ENCODE measurements at regions not wholly inside any gene's neighbourhood (a gene's known extent, or its start where the extent isn't known, plus 50 kb on each side); places are given as distances from the start of the nearest gene placed in this dataset.

DNA sequence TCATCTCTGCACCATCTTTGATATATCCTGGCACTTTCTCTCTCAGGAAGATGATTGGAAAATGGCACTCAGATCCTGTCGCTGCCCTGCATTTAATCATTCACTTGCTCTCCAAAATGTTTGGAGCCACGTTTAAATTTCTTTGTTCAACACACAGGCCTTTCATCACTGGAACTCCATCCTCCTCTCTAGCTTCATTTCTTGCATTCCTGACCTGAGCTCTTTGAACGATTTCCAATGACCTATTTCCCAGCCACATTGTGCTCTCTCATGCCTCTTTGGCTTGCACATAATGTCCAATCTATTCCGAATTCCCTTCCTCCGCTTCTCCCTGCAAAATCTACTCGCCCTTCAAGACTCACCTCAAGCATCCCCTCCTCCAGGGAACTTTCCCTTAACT lies 287.4 kb upstream of the NBEA start:
- TF ChIP-seq, protein P1, sequence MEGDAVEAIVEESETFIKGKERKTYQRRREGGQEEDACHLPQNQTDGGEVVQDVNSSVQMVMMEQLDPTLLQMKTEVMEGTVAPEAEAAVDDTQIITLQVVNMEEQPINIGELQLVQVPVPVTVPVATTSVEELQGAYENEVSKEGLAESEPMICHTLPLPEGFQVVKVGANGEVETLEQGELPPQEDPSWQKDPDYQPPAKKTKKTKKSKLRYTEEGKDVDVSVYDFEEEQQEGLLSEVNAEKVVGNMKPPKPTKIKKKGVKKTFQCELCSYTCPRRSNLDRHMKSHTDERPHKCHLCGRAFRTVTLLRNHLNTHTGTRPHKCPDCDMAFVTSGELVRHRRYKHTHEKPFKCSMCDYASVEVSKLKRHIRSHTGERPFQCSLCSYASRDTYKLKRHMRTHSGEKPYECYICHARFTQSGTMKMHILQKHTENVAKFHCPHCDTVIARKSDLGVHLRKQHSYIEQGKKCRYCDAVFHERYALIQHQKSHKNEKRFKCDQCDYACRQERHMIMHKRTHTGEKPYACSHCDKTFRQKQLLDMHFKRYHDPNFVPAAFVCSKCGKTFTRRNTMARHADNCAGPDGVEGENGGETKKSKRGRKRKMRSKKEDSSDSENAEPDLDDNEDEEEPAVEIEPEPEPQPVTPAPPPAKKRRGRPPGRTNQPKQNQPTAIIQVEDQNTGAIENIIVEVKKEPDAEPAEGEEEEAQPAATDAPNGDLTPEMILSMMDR (conservative IDR thresholded peaks at IDR 0.05): no peak
- no peak for TF ChIP-seq EZH2 (IDR thresholded peaks at IDR 0.05; ENCODE audit: low read depth)
